ENCODE measurements at regions not wholly inside any gene's neighbourhood (a gene's known extent, or its start where the extent isn't known, plus 50 kb on each side); places are given as distances from the start of the nearest gene placed in this dataset.
A peak's percentile ranks its signal among the peaks of the same experiment; 100 is the strongest.
"Not testable (repeated sequence)": the region's sequence is repeated elsewhere in the genome, so short reads cannot be mapped to it uniquely, and the experiment has no call there.

- no peak for DNase-seq
- no peak for ATAC-seq
- intact Hi-C loops (cut with DNase I, micrococcal nuclease): no loop called here
Observed at GRCh38 chr7:138350701-138351357, 109.2 kb upstream of the TRIM24 start.

- intact Hi-C loops (cut with DNase I, micrococcal nuclease): no loop called here
- ATAC-seq (no peak), DNase-seq (no peak)
Observed at GRCh38 chr7:138352570-138353461, 107.2 kb upstream of the TRIM24 start.

- DNase-seq (no peak), ATAC-seq (no peak)
- intact Hi-C loops (cut with DNase I, micrococcal nuclease): no loop called here
Observed at GRCh38 chr7:138354066-138354465, 106.0 kb upstream of the TRIM24 start.

GRCh38 chr7:138355254-138355653 is 104.8 kb upstream of the TRIM24 start:
- intact Hi-C loops (cut with DNase I, micrococcal nuclease): no loop called here
- no peak for ATAC-seq

GRCh38 chr7:138358850-138359341 is 101.2 kb upstream of the TRIM24 start:
- DNase-seq: no peak
- intact Hi-C loops (cut with DNase I, micrococcal nuclease): no loop called here
- no peak for ATAC-seq

More at GRCh38 chr7:138355254-138355653, 104.8 kb upstream of the TRIM24 start:
- no peak for DNase-seq

GRCh38 chr7:138359870-138360559 is 100.0 kb upstream of the TRIM24 start:
- intact Hi-C loops (cut with DNase I, micrococcal nuclease): no loop called here
- ATAC-seq: no peak
- DNase-seq: no peak

GRCh38 chr7:138363721-138364120 is 96.3 kb upstream of the TRIM24 start:
- DNase-seq: no peak
- ATAC-seq: no peak
- intact Hi-C loops (cut with DNase I, micrococcal nuclease): no loop called here

- DNase-seq; intact Hi-C loops (cut with DNase I, micrococcal nuclease); ATAC-seq: not testable (repeated sequence)
Observed at GRCh38 chr7:138366137-138366536, 93.9 kb upstream of the TRIM24 start.

- ATAC-seq; DNase-seq; intact Hi-C loops (cut with DNase I, micrococcal nuclease): not testable (repeated sequence)
Observed at GRCh38 chr7:138366676-138367075, 93.4 kb upstream of the TRIM24 start.

- intact Hi-C loops (cut with DNase I, micrococcal nuclease): no loop called here
- ATAC-seq (no peak), DNase-seq (no peak)
Observed at GRCh38 chr7:138369797-138370196, 90.3 kb upstream of the TRIM24 start.

- ATAC-seq (no peak), DNase-seq (no peak)
- intact Hi-C loops (cut with DNase I, micrococcal nuclease): no loop called here
Observed at GRCh38 chr7:138370956-138371355, 89.1 kb upstream of the TRIM24 start.

GRCh38 chr7:138374119-138374693 is 85.9 kb upstream of the TRIM24 start:
- ATAC-seq (no peak), DNase-seq (no peak)
- intact Hi-C loops (cut with DNase I, micrococcal nuclease): no loop called here

GRCh38 chr7:138377306-138377705 is 82.8 kb upstream of the TRIM24 start:
- DNase-seq (no peak), ATAC-seq (no peak)
- intact Hi-C loops (cut with DNase I, micrococcal nuclease): no loop called here

- ATAC-seq: no peak
- intact Hi-C loops (cut with DNase I, micrococcal nuclease): no loop called here
- DNase-seq: no peak
Observed at GRCh38 chr7:138378741-138379559, 81.1 kb upstream of the TRIM24 start.

GRCh38 chr7:138382862-138383565 is 77.0 kb upstream of the TRIM24 start:
- no peak for DNase-seq
- intact Hi-C loops (cut with DNase I, micrococcal nuclease): no loop called here

GRCh38 chr7:138386821-138387220 is 73.2 kb upstream of the TRIM24 start:
- no peak for ATAC-seq
- DNase-seq: no peak

More at GRCh38 chr7:138382862-138383565, 77.0 kb upstream of the TRIM24 start:
- ATAC-seq: no peak

GRCh38 chr7:138387755-138388475 is 72.1 kb upstream of the TRIM24 start:
- intact Hi-C loops (cut with DNase I, micrococcal nuclease): no loop called here
- no peak for DNase-seq
- peak; percentile 45 for ATAC-seq

More at GRCh38 chr7:138386821-138387220, 73.2 kb upstream of the TRIM24 start:
- intact Hi-C loops (cut with DNase I, micrococcal nuclease): no loop called here

All from left colon (tissue), 2 donors.